Loucy (cell line): ENCODE measurements at regions not wholly inside any gene's neighbourhood (a gene's known extent, or its start where the extent isn't known, plus 50 kb on each side); places are given as distances from the start of the nearest gene placed in this dataset.

Experiments
- CTCF ChIP-seq: fragments of 200-600 bp; sonication (generic); conservative IDR thresholded peaks from 2 replicates; pipeline ENCODE4 v1.5.1; 2014; ENCODE audit warnings: mild to moderate bottlenecking, antibody characterized with exemption, low read length
- EZH2phosphoT487 ChIP-seq: fragments of 200-600 bp; IDR thresholded peaks from 2 replicates; pipeline ENCODE4 v1.6.1; 2018; ENCODE audit warnings: antibody characterized with exemption, mild to moderate bottlenecking, moderate library complexity, borderline replicate concordance

- no peak for TF ChIP-seq CTCF
- TF ChIP-seq EZH2phosphoT487, result no peak
These were observed 225.7 kb downstream of the CDH9 start for GRCh38 chr5:26812714-26813113.
